HepG2 (cell line): ENCODE measurements at regions not wholly inside any gene's neighbourhood (a gene's known extent, or its start where the extent isn't known, plus 50 kb on each side); places are given as distances from the start of the nearest gene placed in this dataset.

Experiments
- RELA ChIP-seq: sonication (generic); formaldehyde crosslinking; IDR thresholded peaks from 2 replicates; pipeline ENCODE4 v1.4.0; 2020; ENCODE audit warnings: missing genetic modification reagents
- TF ChIP-seq, protein P1 (sequence below): sonication (generic); formaldehyde crosslinking; IDR thresholded peaks from 2 replicates; pipeline ENCODE4 v1.4.0; 2020; ENCODE audit warnings: mild to moderate bottlenecking, missing genetic modification reagents, borderline replicate concordance
- TF ChIP-seq, protein P2 (sequence below): sonication (generic); formaldehyde crosslinking; IDR thresholded peaks from 2 replicates; pipeline ENCODE4 v1.8.1; 2023; ENCODE audit warnings: mild to moderate bottlenecking, missing genetic modification reagents

DNA sequence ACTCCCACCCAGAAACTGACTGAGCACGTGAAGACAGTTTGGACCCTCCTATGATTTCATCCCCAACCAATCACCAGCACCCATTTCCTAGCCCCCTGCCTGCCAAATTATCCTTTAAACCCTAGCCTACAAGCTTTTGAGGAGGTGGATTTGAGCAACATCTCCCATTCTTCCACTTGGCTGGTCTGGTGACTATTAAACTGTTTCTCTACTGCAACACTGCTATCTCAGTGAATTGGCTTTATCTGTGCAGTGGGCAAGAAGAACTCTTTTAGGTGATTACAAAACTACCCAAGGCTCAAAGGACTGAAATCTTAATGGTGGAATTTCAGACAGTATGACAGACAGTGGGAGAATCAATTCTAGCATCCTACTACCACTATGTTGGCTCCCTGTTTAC is 57.6 kb downstream of the FOXB1 start:
- TF ChIP-seq, protein P1, sequence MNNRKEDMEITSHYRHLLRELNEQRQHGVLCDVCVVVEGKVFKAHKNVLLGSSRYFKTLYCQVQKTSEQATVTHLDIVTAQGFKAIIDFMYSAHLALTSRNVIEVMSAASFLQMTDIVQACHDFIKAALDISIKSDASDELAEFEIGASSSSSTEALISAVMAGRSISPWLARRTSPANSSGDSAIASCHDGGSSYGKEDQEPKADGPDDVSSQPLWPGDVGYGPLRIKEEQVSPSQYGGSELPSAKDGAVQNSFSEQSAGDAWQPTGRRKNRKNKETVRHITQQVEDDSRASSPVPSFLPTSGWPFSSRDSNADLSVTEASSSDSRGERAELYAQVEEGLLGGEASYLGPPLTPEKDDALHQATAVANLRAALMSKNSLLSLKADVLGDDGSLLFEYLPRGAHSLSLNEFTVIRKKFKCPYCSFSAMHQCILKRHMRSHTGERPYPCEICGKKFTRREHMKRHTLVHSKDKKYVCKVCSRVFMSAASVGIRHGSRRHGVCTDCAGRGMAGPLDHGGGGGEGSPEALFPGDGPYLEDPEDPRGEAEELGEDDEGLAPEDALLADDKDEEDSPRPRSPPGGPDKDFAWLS, result no peak
- no peak for TF ChIP-seq RELA
- TF ChIP-seq, protein P2, sequence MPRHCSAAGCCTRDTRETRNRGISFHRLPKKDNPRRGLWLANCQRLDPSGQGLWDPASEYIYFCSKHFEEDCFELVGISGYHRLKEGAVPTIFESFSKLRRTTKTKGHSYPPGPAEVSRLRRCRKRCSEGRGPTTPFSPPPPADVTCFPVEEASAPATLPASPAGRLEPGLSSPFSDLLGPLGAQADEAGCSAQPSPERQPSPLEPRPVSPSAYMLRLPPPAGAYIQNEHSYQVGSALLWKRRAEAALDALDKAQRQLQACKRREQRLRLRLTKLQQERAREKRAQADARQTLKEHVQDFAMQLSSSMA, result no peak
